Esophagus squamous epithelium (tissue), 4 donors: ENCODE measurements at regions not wholly inside any gene's neighbourhood (a gene's known extent, or its start where the extent isn't known, plus 50 kb on each side); places are given as distances from the start of the nearest gene placed in this dataset.

Source experiments
- CTCF ChIP-seq, 6 experiments: fragments of 450-650 bp in 4 of 6; fragments of 200-600 bp in 2 of 6; sonication (generic) in 2 of 6; IDR thresholded peaks; one replicate each; pipeline ENCODE4 v1.5.1; 2016 to 2019; ENCODE audit warnings: antibody characterized with exemption in 6 of 6, mild to moderate bottlenecking in 4 of 6, moderate library complexity in 4 of 6
- POLR2A ChIP-seq, 4 donors: fragments of 450-650 bp; IDR thresholded peaks; one replicate each; pipeline ENCODE4 v1.6.1; 2017; ENCODE audit warnings: antibody characterized with exemption in 4 of 4, mild to moderate bottlenecking in 4 of 4, moderate library complexity in 3 of 4

DNA sequence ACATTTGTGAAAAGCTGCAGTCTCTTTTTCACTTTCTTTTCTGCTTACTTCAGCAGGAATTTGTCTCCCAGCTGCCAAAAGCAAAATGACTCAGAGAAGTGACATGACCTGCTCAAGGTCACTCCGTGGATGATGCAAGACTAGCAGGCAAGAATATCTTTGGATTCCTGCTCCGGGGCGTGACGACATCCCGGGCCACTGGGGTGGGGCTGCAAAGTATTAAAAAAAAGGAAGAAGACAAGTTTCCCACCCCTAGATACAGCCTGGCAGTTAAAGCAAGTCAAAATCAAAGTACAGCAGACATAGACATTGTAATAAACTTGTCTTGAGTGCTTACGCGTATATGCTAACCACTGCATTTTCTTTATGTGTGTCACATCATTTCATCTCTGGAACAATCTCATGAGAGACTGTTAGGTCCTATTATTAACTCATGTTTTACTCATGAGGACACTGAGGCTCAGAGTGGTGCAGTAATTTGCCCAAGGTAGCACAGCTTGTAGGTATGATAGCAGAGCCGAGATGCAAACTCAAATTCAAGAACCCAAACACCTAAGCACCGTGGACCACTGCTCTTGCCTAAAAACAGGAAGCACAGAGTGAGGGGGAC is 485.2 kb upstream of the PROK2 start:
- no peak for TF ChIP-seq CTCF (IDR thresholded peaks at IDR 0.05)
- no peak for TF ChIP-seq POLR2A (IDR thresholded peaks at IDR 0.05)
